GM18498 (cell line): ENCODE measurements at regions not wholly inside any gene's neighbourhood (a gene's known extent, or its start where the extent isn't known, plus 50 kb on each side); places are given as distances from the start of the nearest gene placed in this dataset.

Experiments used
- ATAC-seq: cut with Tn5 transposase; IDR thresholded peaks from one replicate; pipeline ENCODE4 v1.9.1; 2021; ENCODE audit warnings: mild to moderate bottlenecking, moderate library complexity; ENCODE audit not compliant: unreplicated experiment

GRCh38 chr13:104461049-104461448 lies 1394.8 kb upstream of the SLC10A2 start:
- ATAC-seq, result no peak

- ATAC-seq, result no peak
Observed at GRCh38 chr13:104460554-104460953, 1394.3 kb upstream of the SLC10A2 start.

- no peak for ATAC-seq
Observed at GRCh38 chr13:104450006-104450405, 1383.8 kb upstream of the SLC10A2 start.

- ATAC-seq, result no peak
Observed at GRCh38 chr13:104447348-104447747, 1381.1 kb upstream of the SLC10A2 start.

GRCh38 chr13:104442536-104442935 lies 1376.3 kb upstream of the SLC10A2 start:
- ATAC-seq, result no peak

GRCh38 chr13:104436555-104436954 lies 1370.3 kb upstream of the SLC10A2 start:
- no peak for ATAC-seq

- no peak for ATAC-seq
Observed at GRCh38 chr13:104431895-104432294, 1365.7 kb upstream of the SLC10A2 start.

GRCh38 chr13:104426435-104426834 lies 1360.2 kb upstream of the SLC10A2 start:
- ATAC-seq, result no peak

- no peak for ATAC-seq
Observed at GRCh38 chr13:104422668-104423067, 1356.5 kb upstream of the SLC10A2 start.

GRCh38 chr13:104416973-104417372 lies 1350.8 kb upstream of the SLC10A2 start:
- no peak for ATAC-seq

- no peak for ATAC-seq
Observed at GRCh38 chr13:104414771-104415170, 1348.6 kb upstream of the SLC10A2 start.

GRCh38 chr13:104414181-104414580 lies 1348.0 kb upstream of the SLC10A2 start:
- ATAC-seq, result no peak

- no peak for ATAC-seq
Observed at GRCh38 chr13:104411141-104411765, 1345.0 kb upstream of the SLC10A2 start.

- ATAC-seq, result no peak
Observed at GRCh38 chr13:104408733-104409132, 1342.5 kb upstream of the SLC10A2 start.

- no peak for ATAC-seq
Observed at GRCh38 chr13:104404325-104404724, 1338.1 kb upstream of the SLC10A2 start.

- ATAC-seq, result no peak
Observed at GRCh38 chr13:104389691-104390090, 1323.5 kb upstream of the SLC10A2 start.

GRCh38 chr13:104387510-104387909 lies 1321.3 kb upstream of the SLC10A2 start:
- no peak for ATAC-seq

- ATAC-seq, result no peak
Observed at GRCh38 chr13:104385404-104385803, 1319.2 kb upstream of the SLC10A2 start.

- no peak for ATAC-seq
Observed at GRCh38 chr13:104382951-104383350, 1316.7 kb upstream of the SLC10A2 start.

- no peak for ATAC-seq
Observed at GRCh38 chr13:104376588-104376987, 1310.4 kb upstream of the SLC10A2 start.

GRCh38 chr13:104375614-104376013 lies 1309.4 kb upstream of the SLC10A2 start:
- ATAC-seq, result no peak

- ATAC-seq, result no peak
Observed at GRCh38 chr13:104372095-104372655, 1306.0 kb upstream of the SLC10A2 start.

GRCh38 chr13:104365430-104365829 lies 1299.2 kb upstream of the SLC10A2 start:
- ATAC-seq, result no peak
